Gastrocnemius medialis (tissue), 4 donors: ENCODE measurements at regions not wholly inside any gene's neighbourhood (a gene's known extent, or its start where the extent isn't known, plus 50 kb on each side); places are given as distances from the start of the nearest gene placed in this dataset.

Experiments
- CTCF ChIP-seq, 5 experiments: fragments of 450-650 bp in 3 of 5; fragments of 200-600 bp in 2 of 5; sonication (generic) in 2 of 5; IDR thresholded peaks in 4 of 5; conservative IDR thresholded peaks in 1 of 5; 1 replicate in 4 of 5; 2 replicates in 1 of 5; pipeline ENCODE4 v1.5.1; 2016 to 2019; ENCODE audit warnings: antibody characterized with exemption in 5 of 5, mild to moderate bottlenecking in 3 of 5, moderate library complexity in 3 of 5
- POLR2A ChIP-seq, 2 donors: fragments of 450-650 bp; IDR thresholded peaks; one replicate each; pipeline ENCODE4 v1.6.1; 2017; ENCODE audit warnings: antibody characterized with exemption in 2 of 2, mild to moderate bottlenecking in 2 of 2, moderate library complexity in 2 of 2

GRCh38 chr5:133763744-133764143 lies 151.4 kb upstream of the FSTL4 start:
- no peak for TF ChIP-seq CTCF (IDR thresholded peaks at IDR 0.05 in 4 of 5, conservative IDR thresholded peaks at IDR 0.05 in 1 of 5)
- no peak for TF ChIP-seq POLR2A (IDR thresholded peaks at IDR 0.05)
